Upper lobe of left lung (tissue), 4 donors: ENCODE measurements at regions not wholly inside any gene's neighbourhood (a gene's known extent, or its start where the extent isn't known, plus 50 kb on each side); places are given as distances from the start of the nearest gene placed in this dataset.

Experiments
- CTCF ChIP-seq, 6 experiments: fragments of 450-650 bp in 4 of 6; fragments of 200-600 bp in 2 of 6; sonication (generic) in 2 of 6; IDR thresholded peaks; one replicate each; pipeline ENCODE4 v1.5.1; 2016 to 2019; ENCODE audit warnings: antibody characterized with exemption in 6 of 6
- EP300 ChIP-seq, 4 donors: sonication (generic); formaldehyde crosslinking; IDR thresholded peaks; one replicate each; pipeline ENCODE4 v1.5.1; 2017; ENCODE audit warnings: antibody characterized with exemption in 4 of 4, control low read depth in 2 of 4
- POLR2A ChIP-seq, 4 donors: fragments of 450-650 bp; IDR thresholded peaks; one replicate each; pipeline ENCODE4 v1.5.1; 2016 to 2017; ENCODE audit warnings: antibody characterized with exemption in 4 of 4, mild to moderate bottlenecking in 2 of 4
- POLR2AphosphoS5 ChIP-seq, 2 donors: sonication (generic); formaldehyde crosslinking; IDR thresholded peaks; one replicate each; pipeline ENCODE4 v1.5.1; 2017; ENCODE audit warnings: antibody characterized with exemption in 2 of 2

GRCh38 chr3:3635109-3635508 is 164.1 kb upstream of the LRRN1 start:
- TF ChIP-seq EP300 (IDR thresholded peaks at IDR 0.05) (no peak), CTCF (IDR thresholded peaks at IDR 0.05) (no peak), POLR2AphosphoS5 (IDR thresholded peaks at IDR 0.05) (no peak), POLR2A (IDR thresholded peaks at IDR 0.05) (no peak)
